Mammary epithelial cell (primary cell): ENCODE measurements at regions not wholly inside any gene's neighbourhood (a gene's known extent, or its start where the extent isn't known, plus 50 kb on each side); places are given as distances from the start of the nearest gene placed in this dataset.

Experiments
- EZH2 ChIP-seq: IDR thresholded peaks from 2 replicates; pipeline ENCODE4 v1.6.1; 2012; ENCODE audit warnings: low read length, inconsistent platforms, borderline replicate concordance
- TF ChIP-seq, protein P1 (sequence below), 2 donors: IDR thresholded peaks in 1 of 2; conservative IDR thresholded peaks in 1 of 2; 2 replicates each; pipeline ENCODE4 v1.5.1; 2011 to 2012; ENCODE audit warnings: inconsistent platforms in 2 of 2, low read length in 2 of 2, mild to moderate bottlenecking in 2 of 2, control low read depth in 1 of 2, low read depth in 1 of 2; ENCODE audit not compliant: insufficient read depth in 1 of 2; ENCODE audit errors: extremely low read depth in 1 of 2

DNA sequence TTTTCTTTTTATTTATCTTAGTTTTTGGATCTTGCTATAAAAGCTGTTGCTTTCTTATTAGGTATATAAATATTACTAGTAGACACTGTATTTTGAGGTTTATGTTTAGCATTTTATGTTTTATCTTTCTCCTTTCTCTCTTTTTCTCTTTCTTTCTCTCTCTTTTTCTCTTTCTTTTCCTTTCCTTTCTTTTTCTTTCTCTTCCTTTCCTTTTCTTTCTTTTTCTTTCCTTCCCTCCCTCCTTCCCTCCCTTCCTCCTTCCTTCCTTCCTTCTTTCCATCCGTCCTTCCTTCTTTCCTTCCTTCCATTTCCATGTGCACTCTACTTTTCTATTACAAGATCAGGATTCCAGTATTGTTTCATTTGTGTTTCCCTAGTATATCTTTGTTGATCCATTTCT lies 814.8 kb downstream of the KCNJ3 start:
- TF ChIP-seq, protein P1, sequence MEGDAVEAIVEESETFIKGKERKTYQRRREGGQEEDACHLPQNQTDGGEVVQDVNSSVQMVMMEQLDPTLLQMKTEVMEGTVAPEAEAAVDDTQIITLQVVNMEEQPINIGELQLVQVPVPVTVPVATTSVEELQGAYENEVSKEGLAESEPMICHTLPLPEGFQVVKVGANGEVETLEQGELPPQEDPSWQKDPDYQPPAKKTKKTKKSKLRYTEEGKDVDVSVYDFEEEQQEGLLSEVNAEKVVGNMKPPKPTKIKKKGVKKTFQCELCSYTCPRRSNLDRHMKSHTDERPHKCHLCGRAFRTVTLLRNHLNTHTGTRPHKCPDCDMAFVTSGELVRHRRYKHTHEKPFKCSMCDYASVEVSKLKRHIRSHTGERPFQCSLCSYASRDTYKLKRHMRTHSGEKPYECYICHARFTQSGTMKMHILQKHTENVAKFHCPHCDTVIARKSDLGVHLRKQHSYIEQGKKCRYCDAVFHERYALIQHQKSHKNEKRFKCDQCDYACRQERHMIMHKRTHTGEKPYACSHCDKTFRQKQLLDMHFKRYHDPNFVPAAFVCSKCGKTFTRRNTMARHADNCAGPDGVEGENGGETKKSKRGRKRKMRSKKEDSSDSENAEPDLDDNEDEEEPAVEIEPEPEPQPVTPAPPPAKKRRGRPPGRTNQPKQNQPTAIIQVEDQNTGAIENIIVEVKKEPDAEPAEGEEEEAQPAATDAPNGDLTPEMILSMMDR (conservative IDR thresholded peaks at IDR 0.05 in 1 of 2, IDR thresholded peaks at IDR 0.05 in 1 of 2; ENCODE audit: extremely low read depth in 1 of 2, insufficient read depth in 1 of 2, low read depth in 1 of 2, low read length in 2 of 2) = no peak
- TF ChIP-seq EZH2 = no peak
